Endothelial cell (in vitro differentiated cells): ENCODE measurements at regions not wholly inside any gene's neighbourhood (a gene's known extent, or its start where the extent isn't known, plus 50 kb on each side); places are given as distances from the start of the nearest gene placed in this dataset.

Experiments used
- DNase-seq: peaks from one replicate; pipeline ENCODE4 v3.0.0; 2021; ENCODE audit warnings: low spot score
- H3K27ac Mint-ChIP-seq: one replicate; pipeline ENCODE4 v1.8.0; 2021; ENCODE audit warnings: mixed read lengths, inconsistent platforms; ENCODE audit not compliant: unreplicated experiment
- H3K27me3 Mint-ChIP-seq: one replicate; pipeline ENCODE4 v1.8.0; 2021; ENCODE audit warnings: mild to moderate bottlenecking, moderate library complexity, mixed read lengths, inconsistent platforms; ENCODE audit not compliant: unreplicated experiment
- H3K36me3 Mint-ChIP-seq: one replicate; pipeline ENCODE4 v1.8.0; 2021; ENCODE audit warnings: mild to moderate bottlenecking, low read depth, mixed read lengths, inconsistent platforms; ENCODE audit not compliant: unreplicated experiment
- H3K4me1 Mint-ChIP-seq: one replicate; pipeline ENCODE4 v1.8.0; 2021; ENCODE audit warnings: mild to moderate bottlenecking, mixed read lengths, inconsistent platforms; ENCODE audit not compliant: unreplicated experiment
- H3K4me3 Mint-ChIP-seq: one replicate; pipeline ENCODE4 v1.8.0; 2021; ENCODE audit warnings: mild to moderate bottlenecking, mixed read lengths, inconsistent platforms; ENCODE audit not compliant: unreplicated experiment
- H3K9me3 Mint-ChIP-seq: one replicate; pipeline ENCODE4 v1.8.0; 2021; ENCODE audit warnings: mixed read lengths, inconsistent platforms; ENCODE audit not compliant: unreplicated experiment
- TF ChIP-seq, protein P1 (sequence below): fragments of 200-600 bp; sonication (generic); IDR thresholded peaks from one replicate; pipeline ENCODE4 v1.5.0; 2021; ENCODE audit warnings: antibody characterized with exemption; ENCODE audit not compliant: unreplicated experiment

- Mint-ChIP-seq H3K4me3 (no peak overlapping the region), H3K27me3 (peaks cover 1% of the 10 kb centered on the region), H3K27ac (peak overlapping the region; percentile 42), H3K9me3 (no peaks in the 10 kb centered on the region), H3K36me3 (no peaks in the 10 kb centered on the region), H3K4me1 (no peaks in the 10 kb centered on the region)
- no peak for DNase-seq
- TF ChIP-seq, protein P1, sequence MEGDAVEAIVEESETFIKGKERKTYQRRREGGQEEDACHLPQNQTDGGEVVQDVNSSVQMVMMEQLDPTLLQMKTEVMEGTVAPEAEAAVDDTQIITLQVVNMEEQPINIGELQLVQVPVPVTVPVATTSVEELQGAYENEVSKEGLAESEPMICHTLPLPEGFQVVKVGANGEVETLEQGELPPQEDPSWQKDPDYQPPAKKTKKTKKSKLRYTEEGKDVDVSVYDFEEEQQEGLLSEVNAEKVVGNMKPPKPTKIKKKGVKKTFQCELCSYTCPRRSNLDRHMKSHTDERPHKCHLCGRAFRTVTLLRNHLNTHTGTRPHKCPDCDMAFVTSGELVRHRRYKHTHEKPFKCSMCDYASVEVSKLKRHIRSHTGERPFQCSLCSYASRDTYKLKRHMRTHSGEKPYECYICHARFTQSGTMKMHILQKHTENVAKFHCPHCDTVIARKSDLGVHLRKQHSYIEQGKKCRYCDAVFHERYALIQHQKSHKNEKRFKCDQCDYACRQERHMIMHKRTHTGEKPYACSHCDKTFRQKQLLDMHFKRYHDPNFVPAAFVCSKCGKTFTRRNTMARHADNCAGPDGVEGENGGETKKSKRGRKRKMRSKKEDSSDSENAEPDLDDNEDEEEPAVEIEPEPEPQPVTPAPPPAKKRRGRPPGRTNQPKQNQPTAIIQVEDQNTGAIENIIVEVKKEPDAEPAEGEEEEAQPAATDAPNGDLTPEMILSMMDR, result no peak
Observed at GRCh38 chr6:113741651-113742050, 115.5 kb upstream of the MARCKS start.

DNA sequence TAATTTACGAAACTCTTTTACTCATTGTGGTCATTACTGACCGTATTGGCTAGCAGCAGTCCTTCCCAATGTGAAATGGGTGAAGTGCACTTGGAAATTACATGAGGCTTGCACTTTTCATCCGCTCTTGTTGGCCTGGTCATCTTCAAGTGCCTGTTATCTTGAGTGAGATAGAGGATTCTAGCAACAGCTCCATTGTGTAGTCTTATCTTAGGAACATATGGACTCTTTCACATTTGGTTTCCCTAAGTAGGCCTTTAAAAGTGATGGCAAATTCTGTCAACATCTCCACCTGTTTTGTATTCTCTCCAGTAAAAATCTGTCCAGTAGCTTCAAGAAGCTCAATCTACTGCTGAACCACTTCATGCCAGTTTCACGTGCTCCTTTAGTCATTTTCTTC is 114.8 kb upstream of the MARCKS start:
- H3K9me3 Mint-ChIP-seq, result no peaks in the 10 kb centered on the region
- peaks cover 1% of the 10 kb centered on the region for H3K27me3 Mint-ChIP-seq
- H3K36me3 Mint-ChIP-seq, result no peaks in the 10 kb centered on the region
- no peak overlapping the region for H3K4me3 Mint-ChIP-seq
- H3K27ac Mint-ChIP-seq, result no peak overlapping the region
- no peaks in the 10 kb centered on the region for H3K4me1 Mint-ChIP-seq
- TF ChIP-seq, protein P1, result no peak
- DNase-seq, result no peak

GRCh38 chr6:113744861-113745260 is 112.3 kb upstream of the MARCKS start:
- no peaks in the 10 kb centered on the region for H3K9me3 Mint-ChIP-seq
- H3K36me3 Mint-ChIP-seq, result no peaks in the 10 kb centered on the region
- TF ChIP-seq, protein P1, result no peak
- H3K4me3 Mint-ChIP-seq, result no peak overlapping the region
- H3K4me1 Mint-ChIP-seq, result no peaks in the 10 kb centered on the region
- H3K27me3 Mint-ChIP-seq, result peaks cover 1% of the 10 kb centered on the region
- DNase-seq, result no peak
- H3K27ac Mint-ChIP-seq, result no peak overlapping the region

DNA sequence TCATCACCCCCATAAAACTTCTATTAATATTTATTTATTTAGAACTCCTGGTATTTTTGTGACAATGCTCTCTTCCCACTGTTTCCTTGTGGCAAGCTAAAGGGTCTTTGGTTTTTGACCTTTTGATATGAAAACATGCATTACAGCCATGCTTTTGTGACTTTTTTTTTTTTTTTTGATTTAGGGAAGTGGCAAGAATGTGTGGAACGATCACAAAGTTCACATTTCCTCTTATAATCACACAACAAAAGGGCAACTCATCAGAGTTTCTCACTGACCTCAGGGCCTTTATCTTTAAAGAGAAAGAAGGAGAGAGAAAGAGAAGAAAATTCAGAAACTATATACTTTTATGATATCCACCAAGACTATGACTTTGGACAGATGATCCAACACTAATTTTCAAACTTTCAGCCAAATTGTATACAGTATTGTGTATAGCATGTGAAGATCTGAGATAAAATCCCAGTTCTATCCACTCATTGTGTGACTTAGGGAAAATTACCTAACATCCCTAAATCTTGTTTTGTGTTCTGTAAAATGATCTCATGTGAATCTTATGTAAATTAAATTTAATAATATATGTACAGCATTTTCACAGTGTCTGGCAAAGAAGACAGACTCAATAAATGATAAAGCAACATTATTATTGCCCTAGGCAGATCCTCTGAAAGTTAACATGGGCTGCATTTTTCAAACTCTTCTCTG is 106.8 kb upstream of the MARCKS start:
- TF ChIP-seq, protein P1, result no peak
- Mint-ChIP-seq H3K27me3 (peaks cover 1% of the 10 kb centered on the region), H3K9me3 (no peaks in the 10 kb centered on the region), H3K4me3 (no peak overlapping the region), H3K36me3 (no peaks in the 10 kb centered on the region), H3K4me1 (peaks cover 5% of the 10 kb centered on the region), H3K27ac (peak overlapping the region; percentile 11)
- no peak for DNase-seq

DNA sequence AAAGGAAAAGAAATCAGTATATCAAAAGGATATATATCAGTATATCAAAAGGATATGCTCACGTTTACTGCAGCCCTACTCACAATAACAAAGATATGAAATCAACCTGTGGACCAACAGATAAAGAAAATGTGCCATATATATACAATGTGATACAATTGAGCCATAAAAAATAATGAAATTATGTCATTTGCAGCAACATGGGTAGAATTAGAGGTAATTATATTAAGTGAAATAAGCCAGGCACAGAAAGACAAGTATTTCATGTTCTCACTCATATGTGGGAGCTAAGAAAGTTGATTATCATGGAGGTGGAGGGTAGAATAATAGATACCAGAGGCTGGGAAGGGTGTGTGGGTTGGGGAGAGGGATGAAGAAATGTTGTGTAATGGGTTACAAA is 102.9 kb upstream of the MARCKS start:
- no peaks in the 10 kb centered on the region for H3K9me3 Mint-ChIP-seq
- TF ChIP-seq, protein P1, result no peak
- DNase-seq, result no peak
- no peak overlapping the region for H3K4me3 Mint-ChIP-seq
- H3K27ac Mint-ChIP-seq, result no peak overlapping the region
- H3K4me1 Mint-ChIP-seq, result peaks cover 15% of the 10 kb centered on the region
- H3K27me3 Mint-ChIP-seq, result no peaks in the 10 kb centered on the region
- no peaks in the 10 kb centered on the region for H3K36me3 Mint-ChIP-seq
